ENCODE measurements at regions not wholly inside any gene's neighbourhood (a gene's known extent, or its start where the extent isn't known, plus 50 kb on each side); places are given as distances from the start of the nearest gene placed in this dataset.

GRCh38 chr16:27671410-27671809, 121.5 kb downstream of the KATNIP start:
- no peak for TF ChIP-seq CREB1 (IDR thresholded peaks at IDR 0.05; ENCODE audit: low read depth)
- no peak for TF ChIP-seq TEAD4 (IDR thresholded peaks at IDR 0.05)
- TF ChIP-seq NFIC (IDR thresholded peaks at IDR 0.05) = no peak
- TF ChIP-seq RAD21 (IDR thresholded peaks at IDR 0.05; ENCODE audit: low read depth) = no peak
- TF ChIP-seq TAF1 (IDR thresholded peaks at IDR 0.05; ENCODE audit: low read depth) = no peak
- TF ChIP-seq YY1 (IDR thresholded peaks at IDR 0.05; ENCODE audit: low read depth) = no peak
- TF ChIP-seq MAX (IDR thresholded peaks at IDR 0.05) = no peak
- no peak for TF ChIP-seq EP300 (IDR thresholded peaks at IDR 0.05; ENCODE audit: borderline replicate concordance)
- no peak for TF ChIP-seq REST (IDR thresholded peaks at IDR 0.05; ENCODE audit: low read depth)
- no peak for TF ChIP-seq USF1 (IDR thresholded peaks at IDR 0.05)
- TF ChIP-seq TCF12 (IDR thresholded peaks at IDR 0.05; ENCODE audit: low read depth) = no peak
- TF ChIP-seq ZBTB7A (IDR thresholded peaks at IDR 0.05; ENCODE audit: low read depth) = no peak
- no peak for TF ChIP-seq EGR1 (IDR thresholded peaks at IDR 0.05)
